H1 (cell line): ENCODE measurements at regions not wholly inside any gene's neighbourhood (a gene's known extent, or its start where the extent isn't known, plus 50 kb on each side); places are given as distances from the start of the nearest gene placed in this dataset.

Experiments used
- CEBPB ChIP-seq: IDR thresholded peaks from 2 replicates; pipeline ENCODE4 v1.6.1; 2012; ENCODE audit warnings: low read depth, low read length
- EZH2 ChIP-seq: fragments of 200-600 bp; sonication (generic); IDR thresholded peaks from 2 replicates; pipeline ENCODE4 v1.7.1; 2012; ENCODE audit warnings: low read depth, mild to moderate bottlenecking, moderate library complexity, low read length, inconsistent platforms; ENCODE audit not compliant: severe bottlenecking
- RFX5 ChIP-seq: IDR thresholded peaks from 2 replicates; pipeline ENCODE4 v1.6.1; 2011; ENCODE audit warnings: low read depth, low read length, improper control_type of control experiment, borderline replicate concordance
- TF ChIP-seq, protein P1 (sequence below): fragments of 300-600 bp; sonication (generic); IDR thresholded peaks from 2 replicates; pipeline ENCODE4 v1.7.1; 2012; ENCODE audit warnings: low read length, moderate library complexity, mild to moderate bottlenecking, inconsistent platforms; ENCODE audit not compliant: insufficient replicate concordance

DNA sequence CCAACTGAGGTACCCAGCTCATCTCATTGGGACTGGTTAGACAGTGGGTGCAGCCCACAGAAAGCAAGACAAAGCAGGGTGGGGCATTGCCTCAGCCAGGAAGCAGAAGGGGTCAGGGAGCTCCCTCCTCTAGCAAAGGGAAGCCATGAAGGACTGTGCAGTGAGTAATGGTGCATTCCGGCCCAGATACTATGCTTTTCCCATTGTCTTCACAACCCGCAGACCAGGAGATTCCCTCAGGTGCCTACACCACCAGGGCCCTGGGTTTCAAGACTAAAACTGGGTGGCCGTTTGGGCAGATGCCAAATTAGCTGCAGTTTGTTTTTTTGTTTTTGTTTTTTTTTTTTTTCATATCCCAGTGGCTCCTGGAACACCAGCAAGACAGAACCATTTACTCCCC lies 235.3 kb downstream of the TACR3 start (continued):
- TF ChIP-seq, protein P1, sequence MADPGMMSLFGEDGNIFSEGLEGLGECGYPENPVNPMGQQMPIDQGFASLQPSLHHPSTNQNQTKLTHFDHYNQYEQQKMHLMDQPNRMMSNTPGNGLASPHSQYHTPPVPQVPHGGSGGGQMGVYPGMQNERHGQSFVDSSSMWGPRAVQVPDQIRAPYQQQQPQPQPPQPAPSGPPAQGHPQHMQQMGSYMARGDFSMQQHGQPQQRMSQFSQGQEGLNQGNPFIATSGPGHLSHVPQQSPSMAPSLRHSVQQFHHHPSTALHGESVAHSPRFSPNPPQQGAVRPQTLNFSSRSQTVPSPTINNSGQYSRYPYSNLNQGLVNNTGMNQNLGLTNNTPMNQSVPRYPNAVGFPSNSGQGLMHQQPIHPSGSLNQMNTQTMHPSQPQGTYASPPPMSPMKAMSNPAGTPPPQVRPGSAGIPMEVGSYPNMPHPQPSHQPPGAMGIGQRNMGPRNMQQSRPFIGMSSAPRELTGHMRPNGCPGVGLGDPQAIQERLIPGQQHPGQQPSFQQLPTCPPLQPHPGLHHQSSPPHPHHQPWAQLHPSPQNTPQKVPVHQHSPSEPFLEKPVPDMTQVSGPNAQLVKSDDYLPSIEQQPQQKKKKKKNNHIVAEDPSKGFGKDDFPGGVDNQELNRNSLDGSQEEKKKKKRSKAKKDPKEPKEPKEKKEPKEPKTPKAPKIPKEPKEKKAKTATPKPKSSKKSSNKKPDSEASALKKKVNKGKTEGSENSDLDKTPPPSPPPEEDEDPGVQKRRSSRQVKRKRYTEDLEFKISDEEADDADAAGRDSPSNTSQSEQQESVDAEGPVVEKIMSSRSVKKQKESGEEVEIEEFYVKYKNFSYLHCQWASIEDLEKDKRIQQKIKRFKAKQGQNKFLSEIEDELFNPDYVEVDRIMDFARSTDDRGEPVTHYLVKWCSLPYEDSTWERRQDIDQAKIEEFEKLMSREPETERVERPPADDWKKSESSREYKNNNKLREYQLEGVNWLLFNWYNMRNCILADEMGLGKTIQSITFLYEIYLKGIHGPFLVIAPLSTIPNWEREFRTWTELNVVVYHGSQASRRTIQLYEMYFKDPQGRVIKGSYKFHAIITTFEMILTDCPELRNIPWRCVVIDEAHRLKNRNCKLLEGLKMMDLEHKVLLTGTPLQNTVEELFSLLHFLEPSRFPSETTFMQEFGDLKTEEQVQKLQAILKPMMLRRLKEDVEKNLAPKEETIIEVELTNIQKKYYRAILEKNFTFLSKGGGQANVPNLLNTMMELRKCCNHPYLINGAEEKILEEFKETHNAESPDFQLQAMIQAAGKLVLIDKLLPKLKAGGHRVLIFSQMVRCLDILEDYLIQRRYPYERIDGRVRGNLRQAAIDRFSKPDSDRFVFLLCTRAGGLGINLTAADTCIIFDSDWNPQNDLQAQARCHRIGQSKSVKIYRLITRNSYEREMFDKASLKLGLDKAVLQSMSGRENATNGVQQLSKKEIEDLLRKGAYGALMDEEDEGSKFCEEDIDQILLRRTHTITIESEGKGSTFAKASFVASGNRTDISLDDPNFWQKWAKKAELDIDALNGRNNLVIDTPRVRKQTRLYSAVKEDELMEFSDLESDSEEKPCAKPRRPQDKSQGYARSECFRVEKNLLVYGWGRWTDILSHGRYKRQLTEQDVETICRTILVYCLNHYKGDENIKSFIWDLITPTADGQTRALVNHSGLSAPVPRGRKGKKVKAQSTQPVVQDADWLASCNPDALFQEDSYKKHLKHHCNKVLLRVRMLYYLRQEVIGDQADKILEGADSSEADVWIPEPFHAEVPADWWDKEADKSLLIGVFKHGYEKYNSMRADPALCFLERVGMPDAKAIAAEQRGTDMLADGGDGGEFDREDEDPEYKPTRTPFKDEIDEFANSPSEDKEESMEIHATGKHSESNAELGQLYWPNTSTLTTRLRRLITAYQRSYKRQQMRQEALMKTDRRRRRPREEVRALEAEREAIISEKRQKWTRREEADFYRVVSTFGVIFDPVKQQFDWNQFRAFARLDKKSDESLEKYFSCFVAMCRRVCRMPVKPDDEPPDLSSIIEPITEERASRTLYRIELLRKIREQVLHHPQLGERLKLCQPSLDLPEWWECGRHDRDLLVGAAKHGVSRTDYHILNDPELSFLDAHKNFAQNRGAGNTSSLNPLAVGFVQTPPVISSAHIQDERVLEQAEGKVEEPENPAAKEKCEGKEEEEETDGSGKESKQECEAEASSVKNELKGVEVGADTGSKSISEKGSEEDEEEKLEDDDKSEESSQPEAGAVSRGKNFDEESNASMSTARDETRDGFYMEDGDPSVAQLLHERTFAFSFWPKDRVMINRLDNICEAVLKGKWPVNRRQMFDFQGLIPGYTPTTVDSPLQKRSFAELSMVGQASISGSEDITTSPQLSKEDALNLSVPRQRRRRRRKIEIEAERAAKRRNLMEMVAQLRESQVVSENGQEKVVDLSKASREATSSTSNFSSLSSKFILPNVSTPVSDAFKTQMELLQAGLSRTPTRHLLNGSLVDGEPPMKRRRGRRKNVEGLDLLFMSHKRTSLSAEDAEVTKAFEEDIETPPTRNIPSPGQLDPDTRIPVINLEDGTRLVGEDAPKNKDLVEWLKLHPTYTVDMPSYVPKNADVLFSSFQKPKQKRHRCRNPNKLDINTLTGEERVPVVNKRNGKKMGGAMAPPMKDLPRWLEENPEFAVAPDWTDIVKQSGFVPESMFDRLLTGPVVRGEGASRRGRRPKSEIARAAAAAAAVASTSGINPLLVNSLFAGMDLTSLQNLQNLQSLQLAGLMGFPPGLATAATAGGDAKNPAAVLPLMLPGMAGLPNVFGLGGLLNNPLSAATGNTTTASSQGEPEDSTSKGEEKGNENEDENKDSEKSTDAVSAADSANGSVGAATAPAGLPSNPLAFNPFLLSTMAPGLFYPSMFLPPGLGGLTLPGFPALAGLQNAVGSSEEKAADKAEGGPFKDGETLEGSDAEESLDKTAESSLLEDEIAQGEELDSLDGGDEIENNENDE, result no peak
- TF ChIP-seq RFX5 (no peak), CEBPB (no peak), EZH2 (no peak)
